Raji (cell line): ENCODE measurements at regions not wholly inside any gene's neighbourhood (a gene's known extent, or its start where the extent isn't known, plus 50 kb on each side); places are given as distances from the start of the nearest gene placed in this dataset.

Source experiments
- POLR2A ChIP-seq: IDR thresholded peaks from 2 replicates; pipeline ENCODE4 v1.6.1; 2011; ENCODE audit warnings: low read depth, low read length, control low read depth; ENCODE audit not compliant: insufficient read depth

DNA sequence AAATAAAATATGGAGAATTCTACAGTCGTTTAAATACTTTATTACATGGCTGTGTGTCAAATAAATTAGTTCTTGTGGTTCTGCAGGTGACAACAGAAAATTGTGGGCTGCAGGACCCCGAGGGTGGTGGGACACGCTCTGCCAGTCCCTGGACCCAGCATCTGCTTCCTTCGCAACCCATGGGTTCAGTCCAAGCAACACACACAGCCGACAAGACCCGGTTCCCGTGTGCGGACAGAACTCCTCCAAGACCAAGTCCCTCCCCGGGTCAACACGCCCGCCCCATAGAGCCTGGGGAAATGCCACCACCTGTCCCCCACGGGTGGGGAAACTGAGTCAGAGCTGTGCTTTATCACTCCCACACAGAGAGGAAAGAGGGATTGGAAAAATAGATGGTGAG is 238.9 kb downstream of the BRD1 start:
- TF ChIP-seq POLR2A, result no peak

DNA sequence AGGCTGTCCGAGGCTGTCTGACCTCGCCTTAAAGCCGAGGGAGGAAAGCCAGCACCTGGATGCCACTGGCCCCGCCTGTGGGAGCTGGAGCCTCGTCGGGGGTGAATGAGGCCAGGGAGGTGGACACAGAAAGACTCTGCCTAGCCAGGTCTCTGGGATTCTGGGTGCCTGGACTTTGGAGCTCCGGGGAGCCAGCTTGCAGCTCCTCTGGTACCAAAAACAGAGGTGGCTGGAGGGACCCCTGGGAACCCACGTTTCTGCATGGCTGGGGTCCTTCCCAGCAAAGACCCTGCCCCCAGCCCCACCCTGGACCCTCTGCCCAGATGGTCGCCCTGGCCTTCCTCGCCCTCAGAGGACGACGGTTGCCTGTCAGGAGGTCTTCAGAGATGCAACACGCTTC is 239.7 kb downstream of the BRD1 start:
- TF ChIP-seq POLR2A, result no peak

DNA sequence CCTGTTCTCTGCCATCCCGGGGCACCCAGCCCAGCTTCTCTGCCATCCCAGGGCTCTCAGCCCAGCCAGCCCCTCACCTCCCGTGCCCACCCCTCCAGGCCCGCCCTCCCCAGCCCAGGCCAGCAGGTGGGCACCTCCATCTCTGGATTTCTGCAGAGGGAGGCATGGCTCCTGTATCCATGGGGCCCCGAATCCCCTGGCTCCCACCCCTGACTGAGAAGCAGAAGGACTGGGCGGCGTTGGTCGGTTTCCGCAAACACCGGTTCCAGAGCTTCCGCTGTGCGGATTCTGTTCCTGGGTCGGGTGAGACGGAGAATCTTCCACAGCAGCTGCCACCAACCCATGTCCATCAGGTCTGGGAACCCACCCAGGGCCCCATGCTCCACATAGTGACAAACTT is 240.3 kb downstream of the BRD1 start:
- no peak for TF ChIP-seq POLR2A

DNA sequence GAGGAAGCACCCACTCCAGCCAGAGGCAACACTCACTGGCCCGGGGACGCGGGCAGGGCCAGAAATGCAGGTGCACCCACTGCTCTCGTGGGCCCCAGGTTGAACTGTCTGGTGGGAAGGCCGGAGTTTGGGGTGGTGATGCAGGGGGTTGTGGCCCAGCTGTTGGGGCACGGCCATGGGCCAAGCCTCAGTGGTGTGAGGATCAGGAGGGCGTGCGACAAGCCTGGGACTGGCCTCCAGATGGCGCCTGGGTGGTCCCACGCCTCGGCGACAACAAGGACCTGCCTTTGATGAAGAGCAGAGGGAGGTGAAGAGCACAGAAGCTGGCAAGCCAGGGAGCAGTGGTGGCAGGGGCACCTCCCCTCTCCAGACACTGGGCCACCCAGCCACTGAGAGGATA is 240.8 kb downstream of the BRD1 start:
- TF ChIP-seq POLR2A, result no peak

DNA sequence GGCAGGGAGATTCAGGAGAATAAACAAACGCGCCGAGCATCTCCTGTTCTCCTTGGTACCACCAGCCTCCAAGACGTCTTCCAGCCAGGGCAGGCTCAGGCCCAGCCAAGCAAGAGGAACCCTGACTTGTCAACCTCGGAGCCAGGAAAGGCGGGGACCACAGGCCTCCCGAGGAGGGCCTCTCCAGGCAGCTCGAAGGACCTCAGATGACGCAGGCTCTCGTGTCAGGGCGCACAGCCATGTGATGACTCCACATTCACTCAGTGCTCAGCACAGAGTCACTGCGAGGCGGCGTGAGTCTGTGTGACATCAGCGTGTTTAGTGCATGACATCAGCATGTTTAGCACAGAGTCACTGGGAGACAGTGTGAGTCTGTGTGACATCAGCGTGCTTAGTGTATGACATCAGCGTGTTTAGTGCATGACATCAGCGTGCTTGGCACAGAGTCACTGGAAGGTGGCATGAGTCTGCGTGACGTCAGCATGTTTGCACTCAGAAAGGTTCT is 241.4 kb downstream of the BRD1 start:
- TF ChIP-seq POLR2A, result no peak

DNA sequence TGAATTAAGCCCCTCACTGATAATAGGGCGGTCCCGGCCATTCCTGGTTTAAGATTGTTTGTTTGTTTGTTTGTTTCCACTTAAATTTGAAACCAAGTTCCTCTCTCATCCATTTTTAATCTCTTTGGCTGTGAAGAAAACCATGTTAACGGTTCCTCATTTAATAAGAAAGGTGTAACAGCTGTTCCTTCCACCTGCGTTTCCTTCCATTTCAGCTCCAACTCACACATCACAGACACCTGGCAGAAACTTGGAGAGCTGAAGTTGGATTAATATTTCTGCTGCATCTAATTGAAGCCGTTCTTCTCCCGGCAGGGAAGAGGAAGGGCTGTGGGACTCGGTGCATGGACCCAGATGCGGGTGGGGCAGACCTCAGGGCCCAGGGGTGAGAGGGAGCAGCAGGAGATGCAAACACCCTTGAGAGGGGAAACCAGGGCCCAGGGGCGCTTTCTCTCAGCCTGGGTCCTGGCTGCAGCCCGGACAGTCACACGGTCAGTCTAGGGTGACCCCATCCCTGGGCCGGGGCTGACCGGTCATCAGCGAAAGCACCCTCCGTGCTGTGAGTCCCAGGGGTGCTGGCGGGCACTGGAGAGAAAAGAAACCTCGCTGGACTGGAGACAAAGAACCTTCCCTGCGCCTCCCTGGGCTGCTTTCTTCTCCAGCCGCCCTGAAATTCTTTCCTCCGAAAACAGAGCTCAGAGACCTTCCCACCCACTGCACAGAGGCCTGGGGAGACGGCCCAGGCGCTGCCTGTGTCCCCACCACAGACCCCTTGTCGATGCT is 242.0 kb downstream of the BRD1 start:
- TF ChIP-seq POLR2A, result no peak

DNA sequence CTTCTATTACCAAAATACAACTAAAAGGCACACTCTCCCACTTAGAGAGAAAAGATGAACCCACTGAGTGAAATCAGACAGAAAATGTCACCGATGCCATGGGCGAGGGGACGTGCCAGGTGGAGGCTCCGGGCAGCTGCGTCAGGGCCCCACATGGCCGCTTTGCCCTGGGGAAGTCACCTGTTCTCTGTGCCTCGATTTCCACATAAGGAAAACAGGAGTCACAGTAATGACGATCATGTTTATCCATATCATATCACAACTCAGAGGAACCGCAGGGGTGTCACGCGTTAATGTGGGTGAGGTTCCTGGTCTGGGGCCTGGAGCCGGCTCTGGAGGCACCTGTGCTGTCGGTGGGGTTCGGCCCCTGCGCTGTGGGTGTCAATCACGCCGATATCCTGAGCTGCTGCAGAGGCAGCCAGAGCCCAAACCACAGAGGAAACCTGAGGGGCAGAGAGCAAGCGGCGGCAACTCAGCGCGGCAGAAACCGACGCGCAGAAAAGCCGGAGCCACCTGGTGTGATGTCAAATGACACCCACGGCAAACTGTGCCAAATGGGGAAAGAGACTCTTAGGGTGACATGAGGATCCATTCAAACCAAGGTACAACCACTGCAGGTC is 243.7 kb downstream of the BRD1 start:
- no peak for TF ChIP-seq POLR2A

DNA sequence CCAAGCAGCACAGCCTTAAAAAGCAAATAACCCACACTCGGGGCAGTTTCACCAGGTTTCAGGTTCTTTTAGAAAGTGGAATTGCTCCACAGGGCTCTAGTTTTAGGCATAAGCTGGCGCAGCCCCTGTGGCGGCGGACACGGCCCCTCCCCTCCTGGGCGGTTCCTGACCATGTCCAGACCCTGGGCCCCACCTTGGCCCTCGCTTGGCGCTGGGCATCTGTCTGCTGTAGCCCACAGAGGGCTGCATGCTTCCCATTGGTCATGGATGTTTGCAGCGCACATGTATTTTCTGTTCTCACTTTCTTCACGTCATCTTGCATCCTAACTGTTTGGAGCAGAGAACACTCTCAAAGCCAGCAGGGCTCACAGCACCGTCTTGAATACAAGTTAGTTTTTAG is 244.3 kb downstream of the BRD1 start:
- TF ChIP-seq POLR2A, result no peak

DNA sequence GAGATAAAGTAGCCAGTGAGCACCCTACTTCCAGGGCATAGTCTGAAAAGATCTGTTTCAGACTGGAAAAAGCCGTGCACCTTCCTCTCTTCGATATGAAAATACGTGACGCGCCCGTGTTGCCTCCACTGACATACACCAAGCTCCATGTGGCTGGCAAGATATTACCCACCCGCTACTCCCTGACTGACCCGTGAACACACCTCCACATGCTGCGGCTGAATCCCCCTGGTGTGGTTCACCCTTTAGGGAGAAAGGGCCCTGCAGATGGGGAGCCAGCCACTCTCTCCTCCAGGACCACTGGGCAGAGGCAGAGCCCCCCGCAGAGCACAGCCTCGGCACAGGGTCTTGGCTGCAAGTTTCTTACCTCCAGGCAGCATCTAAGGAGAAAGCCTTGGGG is 245.0 kb downstream of the BRD1 start:
- TF ChIP-seq POLR2A, result no peak

DNA sequence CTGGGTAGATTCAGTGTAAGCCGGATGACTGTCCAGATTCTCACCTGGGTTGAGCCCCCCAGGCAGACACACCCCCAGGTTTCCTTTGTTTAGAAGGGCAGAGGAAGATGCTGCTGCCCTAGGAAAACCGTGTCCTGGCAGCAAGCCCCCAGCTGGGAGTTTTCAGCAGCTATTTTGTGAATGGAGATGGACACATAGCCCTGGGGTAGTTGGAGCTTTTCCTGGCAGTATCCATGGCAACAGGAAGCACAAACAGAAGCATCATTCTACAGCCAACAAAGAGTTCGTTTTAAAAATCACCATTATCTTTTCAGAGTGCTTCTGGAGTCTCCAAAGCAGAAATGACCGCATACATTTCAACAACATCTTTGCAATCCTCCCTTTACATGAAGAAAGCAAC is 245.5 kb downstream of the BRD1 start:
- TF ChIP-seq POLR2A, result no peak

DNA sequence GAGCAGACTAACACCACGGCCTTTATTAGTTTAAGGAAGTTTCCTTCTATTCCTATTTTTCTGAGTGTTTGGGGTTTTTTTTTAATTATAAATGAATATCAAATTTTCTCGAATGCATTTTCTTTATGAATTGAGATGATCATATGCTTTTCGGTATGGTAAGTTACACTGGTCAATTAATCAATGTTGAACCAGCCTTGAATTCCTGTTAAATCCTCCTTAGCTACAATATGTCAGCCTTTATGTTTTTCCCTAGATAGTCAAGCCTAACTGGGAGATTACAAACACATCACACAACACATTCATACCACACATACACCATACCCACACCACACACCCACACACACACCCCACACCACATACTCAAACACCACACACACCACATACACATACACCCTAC is 247.6 kb downstream of the BRD1 start:
- no peak for TF ChIP-seq POLR2A

DNA sequence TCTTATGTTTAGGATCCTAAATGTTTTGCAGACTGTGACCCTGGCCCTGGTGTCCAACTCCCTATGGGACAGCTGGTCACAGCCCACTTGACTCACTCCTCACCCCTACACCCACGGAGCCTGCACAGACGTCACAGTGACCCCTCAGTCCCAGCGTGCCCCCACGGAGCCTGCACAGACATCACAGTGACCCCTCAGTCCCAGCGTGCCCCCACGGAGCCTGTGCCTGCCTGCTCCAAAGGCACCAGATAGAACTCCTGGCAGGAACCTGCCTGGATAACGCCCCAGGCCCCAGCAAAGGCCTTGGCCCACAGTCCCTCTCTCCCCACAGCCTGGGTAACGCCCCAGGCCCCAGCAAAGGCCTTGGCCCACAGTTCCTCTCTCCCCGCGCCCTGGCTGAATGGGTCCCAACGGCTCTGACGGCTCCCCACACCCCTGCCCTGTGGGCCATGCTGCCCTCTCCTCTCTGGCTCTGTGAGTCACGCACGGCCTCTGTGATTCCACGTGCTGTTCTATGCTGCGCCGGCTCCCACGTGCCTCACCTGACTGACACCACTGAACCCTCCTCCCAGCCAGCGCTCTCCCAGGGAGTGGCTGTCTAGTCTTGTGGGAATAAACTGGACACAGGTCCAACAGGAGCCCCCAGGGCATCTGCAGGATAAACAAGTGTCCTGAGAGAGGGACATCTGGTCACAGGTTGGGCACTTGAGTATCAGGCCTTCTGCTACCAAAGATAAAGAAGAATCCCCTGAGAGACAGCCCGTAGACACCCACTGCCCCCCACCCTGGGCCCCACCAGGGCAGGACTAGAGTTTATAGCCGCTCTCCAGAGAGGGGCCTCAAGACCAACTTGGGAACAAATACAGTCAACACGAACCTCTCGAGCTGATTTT is 250.3 kb downstream of the BRD1 start:
- no peak for TF ChIP-seq POLR2A

DNA sequence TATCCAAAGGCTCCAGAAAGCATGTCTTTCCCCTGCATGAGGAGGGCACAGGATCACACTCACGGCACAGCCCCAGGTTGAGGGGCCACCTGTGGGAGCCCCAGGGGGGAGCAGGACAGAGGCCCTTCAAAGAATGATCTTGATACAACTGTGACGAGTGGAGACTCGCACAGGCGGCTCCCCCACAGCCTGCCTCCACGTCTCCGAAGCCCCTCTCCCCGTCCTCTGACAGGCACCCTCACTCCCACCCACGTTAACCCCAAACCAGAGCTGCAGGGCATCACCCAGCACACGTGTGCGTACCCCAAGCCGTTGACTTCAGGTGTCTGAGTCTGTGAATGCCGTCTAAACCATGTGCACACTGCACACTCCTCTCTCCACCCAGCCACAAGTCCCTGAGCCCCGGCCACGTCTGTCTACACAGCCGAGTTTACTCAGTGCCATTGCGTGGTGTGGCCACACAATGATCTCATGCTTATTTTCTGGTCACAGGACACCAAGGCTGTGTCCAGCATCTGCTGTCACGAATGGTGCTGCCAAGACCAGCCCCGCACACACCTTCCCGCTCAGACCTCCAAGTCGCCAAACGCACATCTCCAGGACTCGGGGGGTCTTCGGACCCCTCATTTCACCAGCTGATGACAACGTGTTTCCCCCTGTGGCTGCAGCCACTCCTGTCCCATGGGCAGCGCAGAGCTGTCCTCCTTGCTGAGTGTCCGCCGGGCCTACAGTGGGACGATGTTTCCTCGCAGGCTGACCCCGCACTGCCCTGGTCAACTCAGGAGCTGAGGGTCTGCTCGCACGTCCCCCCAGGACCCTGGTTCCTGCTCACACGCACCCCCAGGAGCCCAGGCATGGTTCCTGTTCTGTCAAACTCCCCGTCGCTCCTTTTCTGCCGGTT is 251.2 kb downstream of the BRD1 start:
- TF ChIP-seq POLR2A, result no peak

DNA sequence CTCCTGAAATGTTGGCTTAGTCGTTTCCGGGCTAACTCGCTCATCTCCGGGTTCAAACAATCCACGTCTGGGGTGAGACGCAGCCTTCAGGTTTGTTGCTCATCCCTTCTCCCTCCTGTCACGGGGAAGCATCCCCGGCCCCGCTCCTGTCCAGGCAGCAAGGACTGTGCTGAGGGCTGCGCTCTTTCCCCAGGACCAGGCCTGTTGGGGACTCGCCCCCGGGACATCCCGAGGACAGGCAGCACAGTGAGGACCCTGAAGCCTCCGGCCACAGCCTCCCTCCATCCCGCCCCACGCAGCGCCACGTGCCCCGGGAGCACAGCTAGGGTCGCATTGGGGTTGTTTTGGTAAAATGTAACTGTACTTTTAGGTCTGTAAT is 252.0 kb downstream of the BRD1 start:
- no peak for TF ChIP-seq POLR2A

DNA sequence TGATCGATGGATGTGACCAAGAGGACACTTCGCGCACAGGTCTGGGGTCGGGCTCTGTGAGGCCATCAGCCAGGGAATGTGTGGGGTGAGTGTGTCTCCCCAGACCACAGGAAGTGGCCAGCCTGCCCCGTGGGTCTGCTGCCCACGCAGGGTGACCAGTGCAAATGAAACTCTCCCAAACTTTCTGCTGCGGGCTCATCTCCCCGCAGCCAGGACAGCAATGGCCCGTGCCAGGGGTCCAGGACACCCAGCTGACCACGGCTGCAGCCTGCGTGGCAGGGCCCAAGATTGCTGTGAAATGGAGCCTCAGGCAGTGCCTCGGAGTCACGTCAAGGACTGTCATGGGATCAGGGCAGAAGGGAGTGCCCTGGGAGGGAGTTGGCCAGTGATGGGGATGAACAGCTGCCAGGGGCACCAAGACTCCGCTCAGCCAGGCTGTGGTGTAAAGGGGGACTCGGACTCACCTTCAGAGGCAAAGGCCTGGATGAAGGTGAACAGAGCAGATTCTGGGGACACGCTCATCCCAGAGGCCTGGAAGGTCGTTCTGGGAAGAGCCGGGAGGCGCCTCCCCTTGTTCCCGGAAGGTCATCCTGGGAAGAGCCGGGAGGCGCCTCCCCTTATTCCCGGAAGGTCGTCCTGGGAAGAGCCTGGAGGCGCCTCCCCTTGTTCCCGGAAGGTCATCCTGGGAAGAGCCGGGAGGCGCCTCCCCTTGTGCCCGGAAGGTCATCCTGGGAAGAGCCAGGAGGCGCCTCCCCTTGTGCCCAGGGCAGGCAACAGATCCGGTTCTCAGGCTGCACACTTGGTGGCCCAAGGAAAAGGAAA is 252.6 kb downstream of the BRD1 start:
- TF ChIP-seq POLR2A, result no peak
